ENCODE measurements at regions not wholly inside any gene's neighbourhood (a gene's known extent, or its start where the extent isn't known, plus 50 kb on each side); places are given as distances from the start of the nearest gene placed in this dataset.

GRCh38 chr10:78802431-78802830, 266.3 kb upstream of the ZMIZ1 start:
- DNase-seq (ENCODE audit: low read depth), result no peak

GRCh38 chr10:78802866-78803265, 265.9 kb upstream of the ZMIZ1 start:
- no peak for DNase-seq (ENCODE audit: low read depth)

- no peak for DNase-seq (ENCODE audit: low read depth)
Observed at GRCh38 chr10:78803710-78804109, 265.1 kb upstream of the ZMIZ1 start.

GRCh38 chr10:78804411-78805032, 264.2 kb upstream of the ZMIZ1 start:
- no peak for DNase-seq (ENCODE audit: low read depth)

- DNase-seq (ENCODE audit: low read depth), result no peak
Observed at GRCh38 chr10:78805176-78805575, 263.6 kb upstream of the ZMIZ1 start.

GRCh38 chr10:78806681-78807221, 262.0 kb upstream of the ZMIZ1 start:
- DNase-seq (ENCODE audit: low read depth), result no peak

GRCh38 chr10:78807504-78808203, 261.1 kb upstream of the ZMIZ1 start:
- no peak for DNase-seq (ENCODE audit: low read depth)

GRCh38 chr10:78808286-78808685, 260.5 kb upstream of the ZMIZ1 start:
- DNase-seq (ENCODE audit: low read depth), result no peak

- no peak for DNase-seq (ENCODE audit: low read depth)
Observed at GRCh38 chr10:78808736-78809367, 259.9 kb upstream of the ZMIZ1 start.

- no peak for DNase-seq (ENCODE audit: low read depth)
Observed at GRCh38 chr10:78811174-78811573, 257.6 kb upstream of the ZMIZ1 start.

GRCh38 chr10:78812571-78813318, 256.0 kb upstream of the ZMIZ1 start:
- no peak for DNase-seq (ENCODE audit: low read depth)

GRCh38 chr10:78813526-78813925, 255.2 kb upstream of the ZMIZ1 start:
- no peak for DNase-seq (ENCODE audit: low read depth)

GRCh38 chr10:78813998-78814399, 254.8 kb upstream of the ZMIZ1 start:
- no peak for DNase-seq (ENCODE audit: low read depth)

GRCh38 chr10:78814407-78814806, 254.4 kb upstream of the ZMIZ1 start:
- no peak for DNase-seq (ENCODE audit: low read depth)

- DNase-seq (ENCODE audit: low read depth), result no peak
Observed at GRCh38 chr10:78815702-78816334, 252.9 kb upstream of the ZMIZ1 start.

GRCh38 chr10:78817361-78817760, 251.4 kb upstream of the ZMIZ1 start:
- DNase-seq (ENCODE audit: low read depth), result no peak

- no peak for DNase-seq (ENCODE audit: low read depth)
Observed at GRCh38 chr10:78817804-78818203, 251.0 kb upstream of the ZMIZ1 start.

- no peak for DNase-seq (ENCODE audit: low read depth)
Observed at GRCh38 chr10:78819361-78820006, 249.3 kb upstream of the ZMIZ1 start.

GRCh38 chr10:78820007-78820362, 248.8 kb upstream of the ZMIZ1 start:
- no peak for DNase-seq (ENCODE audit: low read depth)

- no peak for DNase-seq (ENCODE audit: low read depth)
Observed at GRCh38 chr10:78821052-78821451, 247.7 kb upstream of the ZMIZ1 start.

Measured in activated gamma-delta T cell treated with anti-CD3 and anti-CD28 coated beads, Interleukin-2, amount 50 U/mL, for 16 hours (primary cell).